Left lung (tissue), 4 donors: ENCODE measurements at regions not wholly inside any gene's neighbourhood (a gene's known extent, or its start where the extent isn't known, plus 50 kb on each side); places are given as distances from the start of the nearest gene placed in this dataset.
"Not testable (repeated sequence)": the region's sequence is repeated elsewhere in the genome, so short reads cannot be mapped to it uniquely, and the experiment has no call there.

Source experiments
- ATAC-seq: fragments of 200-7000 bp; cut with Tn5 transposase; one replicate; pipeline ENCODE4 v1.9.1; 2020; ENCODE audit warnings: moderate library complexity
- DNase-seq, 4 donors: peaks; one replicate each; pipeline ENCODE4 v3.0.0-alpha.2; 2013 to 2020
- H3K27ac ChIP-seq, 2 donors: fragments of 200-600 bp; sonication (generic) in 1 of 2; one replicate each; pipeline versions ENCODE4 v1.5.0 to v1.8.0; 2020 to 2021
- H3K27me3 ChIP-seq, 2 donors: fragments of 200-600 bp; sonication (generic) in 1 of 2; one replicate each; pipeline versions ENCODE4 v1.5.0 to v1.8.0; 2020 to 2021
- H3K36me3 ChIP-seq, 2 donors: fragments of 200-600 bp; sonication (generic) in 1 of 2; one replicate each; pipeline versions ENCODE4 v1.5.0 to v1.8.0; 2020 to 2021
- H3K4me1 ChIP-seq, 2 donors: fragments of 200-600 bp; one replicate each; pipeline ENCODE4 v1.8.0; 2021
- H3K4me3 ChIP-seq, 2 donors: fragments of 200-600 bp; sonication (generic) in 1 of 2; one replicate each; pipeline versions ENCODE4 v1.5.0 to v1.8.0; 2020 to 2021; ENCODE audit warnings: mild to moderate bottlenecking in 1 of 2
- H3K9me3 ChIP-seq, 2 donors: fragments of 200-600 bp; sonication (generic) in 1 of 2; one replicate each; pipeline versions ENCODE4 v1.5.0 to v1.8.0; 2020 to 2021
- intact Hi-C, 2 donors: fragments of 100-400 bp; cut with DNase I; formaldehyde crosslinking; loops; one replicate each; pipeline versions ENCODE4 v1.11.2 to v1.14.2; 2022
- TF ChIP-seq, protein P1 (sequence below), 2 donors: fragments of 200-600 bp; sonication (generic) in 1 of 2; IDR thresholded peaks; one replicate each; pipeline versions ENCODE4 v1.5.0 to v1.8.0; 2021; ENCODE audit warnings: antibody characterized with exemption in 2 of 2
- donor health status: DM: no; HTN: yes; CAD: no.
- donor health status: DM: no; HTN: no; CAD: no.

DNA sequence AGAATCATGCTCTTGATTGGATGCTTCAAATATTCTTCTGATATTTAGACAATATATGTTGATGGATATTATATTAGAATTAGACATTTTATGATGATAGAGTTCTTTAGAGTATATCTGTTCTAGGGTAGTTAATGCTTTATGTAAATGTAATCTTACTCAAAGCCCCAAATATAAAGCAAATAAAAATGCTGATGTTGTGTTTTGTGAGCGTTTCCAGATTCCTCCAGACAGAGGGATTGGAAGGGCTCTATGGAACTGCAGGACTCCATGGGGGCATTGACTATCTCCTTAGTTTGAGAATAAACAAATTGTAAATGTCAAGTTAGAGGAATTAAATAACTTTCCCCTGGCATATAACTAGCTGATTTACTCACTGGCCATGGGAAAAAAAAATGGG lies 184.5 kb downstream of the MRPS30 start:
- ATAC-seq (no peak), DNase-seq (no peak)
- no peaks in the 10 kb centered on the region for H3K27me3 ChIP-seq
- intact Hi-C loops, result no loop called here
- H3K4me1 ChIP-seq, result no peaks in the 10 kb centered on the region
- peaks cover 0 to 34% of the 10 kb centered on the region in 2 donors for H3K9me3 ChIP-seq
- H3K36me3 ChIP-seq, result no peaks in the 10 kb centered on the region
- H3K4me3 ChIP-seq, result no peak overlapping the region
- no peak overlapping the region for H3K27ac ChIP-seq
- TF ChIP-seq, protein P1, sequence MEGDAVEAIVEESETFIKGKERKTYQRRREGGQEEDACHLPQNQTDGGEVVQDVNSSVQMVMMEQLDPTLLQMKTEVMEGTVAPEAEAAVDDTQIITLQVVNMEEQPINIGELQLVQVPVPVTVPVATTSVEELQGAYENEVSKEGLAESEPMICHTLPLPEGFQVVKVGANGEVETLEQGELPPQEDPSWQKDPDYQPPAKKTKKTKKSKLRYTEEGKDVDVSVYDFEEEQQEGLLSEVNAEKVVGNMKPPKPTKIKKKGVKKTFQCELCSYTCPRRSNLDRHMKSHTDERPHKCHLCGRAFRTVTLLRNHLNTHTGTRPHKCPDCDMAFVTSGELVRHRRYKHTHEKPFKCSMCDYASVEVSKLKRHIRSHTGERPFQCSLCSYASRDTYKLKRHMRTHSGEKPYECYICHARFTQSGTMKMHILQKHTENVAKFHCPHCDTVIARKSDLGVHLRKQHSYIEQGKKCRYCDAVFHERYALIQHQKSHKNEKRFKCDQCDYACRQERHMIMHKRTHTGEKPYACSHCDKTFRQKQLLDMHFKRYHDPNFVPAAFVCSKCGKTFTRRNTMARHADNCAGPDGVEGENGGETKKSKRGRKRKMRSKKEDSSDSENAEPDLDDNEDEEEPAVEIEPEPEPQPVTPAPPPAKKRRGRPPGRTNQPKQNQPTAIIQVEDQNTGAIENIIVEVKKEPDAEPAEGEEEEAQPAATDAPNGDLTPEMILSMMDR (IDR thresholded peaks at IDR 0.05), result no peak

DNA sequence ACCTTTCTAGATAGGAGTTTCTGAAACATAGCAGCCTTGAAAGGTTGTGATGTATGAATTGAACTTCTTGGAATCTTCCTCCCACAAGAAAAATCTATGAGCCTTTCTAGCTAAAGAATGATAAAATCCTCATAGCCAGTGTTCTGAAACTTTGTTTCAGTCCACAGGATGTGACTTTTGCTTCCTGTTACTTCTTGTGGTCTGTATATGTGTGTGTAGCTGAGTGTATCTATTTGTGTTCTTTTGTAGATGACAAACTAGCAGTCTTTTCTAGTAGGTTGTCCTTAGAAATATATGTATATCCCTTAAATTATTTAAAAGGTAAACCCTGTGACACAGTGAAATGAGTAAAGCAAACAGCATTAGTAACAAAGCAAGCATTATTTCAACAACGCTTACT lies 188.8 kb downstream of the MRPS30 start:
- Histone ChIP-seq H3K4me1 (no peaks in the 10 kb centered on the region), H3K36me3 (no peaks in the 10 kb centered on the region), H3K4me3 (no peak overlapping the region), H3K9me3 (peaks cover 0 to 4% of the 10 kb centered on the region in 2 donors), H3K27ac (no peak overlapping the region), H3K27me3 (no peaks in the 10 kb centered on the region)
- ATAC-seq, result no peak
- TF ChIP-seq, protein P1 (IDR thresholded peaks at IDR 0.05), result no peak
- DNase-seq, result no peak
- intact Hi-C loops, result no loop called here

DNA sequence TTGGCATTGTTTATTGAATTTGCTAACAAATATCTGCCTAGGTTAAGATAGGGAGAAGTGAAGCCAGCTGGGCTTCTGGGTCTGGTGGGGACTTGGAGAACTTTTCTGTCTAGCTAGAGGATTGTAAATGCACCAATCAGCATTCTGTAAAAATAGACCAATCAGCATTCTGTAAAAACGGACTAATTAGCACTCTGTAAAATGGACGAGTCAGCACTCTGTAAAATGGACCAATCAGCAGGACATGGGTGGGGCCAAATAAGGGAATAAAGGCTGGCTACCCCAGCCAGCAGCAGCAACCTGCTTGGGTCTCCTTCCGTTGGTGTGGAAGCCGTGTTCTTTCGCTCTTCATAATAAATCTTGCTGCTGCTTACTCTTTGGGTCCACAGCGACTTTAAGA lies 198.4 kb downstream of the MRPS30 start:
- H3K36me3 ChIP-seq, H3K9me3 ChIP-seq, H3K4me3 ChIP-seq, intact Hi-C loops, ATAC-seq, H3K27me3 ChIP-seq, H3K27ac ChIP-seq, H3K4me1 ChIP-seq, DNase-seq: not testable (repeated sequence)

DNA sequence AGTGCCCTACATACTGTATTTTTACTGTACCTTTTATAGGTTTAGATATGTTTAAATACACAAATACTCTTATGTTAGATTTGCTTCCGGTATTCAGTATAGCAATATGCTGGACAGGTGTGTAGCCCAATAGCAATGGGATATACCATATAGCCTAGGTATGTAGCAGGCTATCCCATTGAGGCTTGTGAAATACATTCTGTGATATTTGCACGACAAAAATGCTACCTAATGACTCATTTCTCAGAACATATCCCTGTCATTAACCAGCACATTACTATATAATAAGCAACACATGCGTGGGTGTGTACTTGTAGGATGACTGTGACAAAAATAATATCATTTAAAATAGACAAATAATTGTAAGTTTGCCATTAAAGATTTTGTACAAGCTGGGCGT lies 208.8 kb downstream of the MRPS30 start:
- no peaks in the 10 kb centered on the region for H3K27me3 ChIP-seq
- H3K4me3 ChIP-seq, result no peak overlapping the region
- TF ChIP-seq, protein P1 (IDR thresholded peaks at IDR 0.05), result no peak

DNA sequence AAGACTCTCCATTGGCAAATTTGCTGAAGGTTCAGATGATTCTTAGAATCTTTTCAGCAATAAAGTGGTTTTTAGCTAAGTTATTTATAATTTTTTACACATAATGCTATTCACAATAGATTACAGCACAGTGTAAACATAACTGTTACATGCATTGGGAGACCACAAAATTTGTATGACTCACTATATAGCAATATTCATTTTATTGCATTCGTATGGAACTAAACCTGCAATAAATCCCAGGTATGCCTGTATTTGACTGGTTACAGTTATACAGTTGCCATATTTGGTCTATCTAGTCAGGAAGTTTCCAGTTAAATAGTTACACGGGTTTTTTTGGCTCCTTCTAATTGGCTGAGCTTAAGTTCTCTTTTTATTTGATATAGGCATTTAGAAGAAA lies 220.8 kb downstream of the MRPS30 start:
- DNase-seq (no peak), ATAC-seq (no peak)
- no peaks in the 10 kb centered on the region for H3K36me3 ChIP-seq
- no peaks in the 10 kb centered on the region for H3K27me3 ChIP-seq
- H3K9me3 ChIP-seq, result no peaks in the 10 kb centered on the region
- intact Hi-C loops, result no loop called here
- H3K27ac ChIP-seq, result no peak overlapping the region
- H3K4me1 ChIP-seq, result no peaks in the 10 kb centered on the region
- TF ChIP-seq, protein P1 (IDR thresholded peaks at IDR 0.05), result no peak
- no peak overlapping the region for H3K4me3 ChIP-seq

More for the DNA sequence above, 208.8 kb downstream of the MRPS30 start:
- Histone ChIP-seq H3K9me3 (no peaks in the 10 kb centered on the region), H3K4me1 (no peaks in the 10 kb centered on the region), H3K27ac (no peak overlapping the region), H3K36me3 (no peaks in the 10 kb centered on the region)
- DNase-seq (no peak), ATAC-seq (no peak)
- intact Hi-C loops, result no loop called here

DNA sequence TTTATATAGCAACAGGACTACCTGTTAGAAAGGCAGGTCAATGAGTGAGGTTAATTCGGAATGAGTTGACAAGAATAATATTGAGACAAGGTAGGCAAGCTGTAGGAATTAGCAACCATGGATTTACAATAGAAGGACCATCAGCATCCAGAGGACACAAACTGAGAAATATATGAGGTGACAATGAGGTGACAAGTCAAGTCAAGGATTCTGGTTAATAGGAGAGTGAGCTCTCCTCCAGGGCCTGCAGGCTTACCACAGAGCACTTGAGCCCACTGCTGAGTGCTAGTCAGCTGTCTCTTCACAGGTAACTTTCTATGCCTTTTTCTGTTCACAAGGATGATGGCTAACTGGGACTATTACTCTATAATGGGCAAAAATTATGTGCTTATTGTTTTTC lies 227.2 kb downstream of the MRPS30 start:
- Histone ChIP-seq H3K27me3 (no peaks in the 10 kb centered on the region), H3K36me3 (no peaks in the 10 kb centered on the region), H3K27ac (no peak overlapping the region), H3K4me3 (no peak overlapping the region), H3K4me1 (no peaks in the 10 kb centered on the region), H3K9me3 (no peaks in the 10 kb centered on the region)
- TF ChIP-seq, protein P1 (IDR thresholded peaks at IDR 0.05), result no peak
- intact Hi-C loops, result no loop called here
- DNase-seq (no peak), ATAC-seq (no peak)
